GM12878 (cell line): ENCODE measurements at regions not wholly inside any gene's neighbourhood (a gene's known extent, or its start where the extent isn't known, plus 50 kb on each side); places are given as distances from the start of the nearest gene placed in this dataset.

ENCODE experiments used
- ATAC-seq: fragments of 200-7000 bp; cut with Tn5 transposase; 3 replicates; pipeline ENCODE4 v1.9.1; 2020; ENCODE audit warnings: mild to moderate bottlenecking, moderate library complexity
- BruUV-seq: library from RNA; stranded (reverse); fragments of 400-500 nt; replicated peaks from 2 replicates; lab custom pipeline; 2021; lab: Mats Ljungman, UMichigan
- CTCF ChIA-PET: fragments of 300-600 bp; sonication (Branson Sonifier 250); formaldehyde crosslinking; extraction: SDS; loops from one replicate; lab custom pipeline; 2021; ENCODE audit warnings: inconsistent platforms; lab: Yijun Ruan, JAX
- POLR2A ChIA-PET: fragments of 350-600 bp; formaldehyde crosslinking; extraction: SDS; loops from one replicate; lab custom pipeline; 2021; ENCODE audit warnings: inconsistent platforms; lab: Charles Lee
- RAD21 ChIA-PET: fragments of 300-600 bp; sonication (Branson Sonifier 250); formaldehyde crosslinking; loops from one replicate; lab custom pipeline; 2023; ENCODE audit warnings: antibody characterized with exemption; ENCODE audit not compliant: unreplicated experiment; lab: Charles Lee
- SMC1A ChIA-PET: fragments of 300-600 bp; sonication (Branson Sonifier 250); formaldehyde crosslinking; loops from one replicate; lab custom pipeline; 2023; ENCODE audit not compliant: unreplicated experiment, uncharacterized antibody; lab: Charles Lee
- DNase-seq: peaks from one replicate; pipeline ENCODE4 v3.0.0-alpha.2; 2011; ENCODE audit warnings: low read depth, low spot score
- FAIRE-seq: peaks from 3 replicates; lab custom pipeline; 2011; peaks lifted over from hg19 to GRCh38; lab: Jason Lieb, UNC
- H2AFZ ChIP-seq: 2 replicates; pipeline ENCODE4 v1.6.0; 2011; ENCODE audit warnings: low read depth, low read length, control low read depth; ENCODE audit not compliant: control insufficient read depth
- H3K27ac ChIP-seq: 2 replicates; pipeline ENCODE4 v1.5.1; 2011; ENCODE audit warnings: control low read depth; ENCODE audit not compliant: control insufficient read depth, insufficient read depth
- H3K27me3 ChIP-seq, 2 experiments: replicated peaks in 1 of 2; 2 replicates each; pipeline versions ENCODE4 v1.6.0 to v1.6.1; 2011; ENCODE audit warnings: low read length in 1 of 2; ENCODE audit not compliant: control insufficient read depth in 2 of 2, insufficient read depth in 2 of 2
- H3K36me3 ChIP-seq, 2 experiments: 2 replicates each; pipeline ENCODE4 v1.5.1; 2011; ENCODE audit warnings: low read length in 1 of 2; ENCODE audit not compliant: control insufficient read depth in 2 of 2, insufficient read depth in 2 of 2
- H3K4me1 ChIP-seq: 2 replicates; pipeline ENCODE4 v1.6.1; 2011; ENCODE audit warnings: mild to moderate bottlenecking, low read length, moderate library complexity, mixed read lengths; ENCODE audit not compliant: control insufficient read depth, insufficient read depth
- H3K4me2 ChIP-seq: 2 replicates; pipeline ENCODE4 v1.6.0; 2011; ENCODE audit warnings: control low read depth; ENCODE audit not compliant: control insufficient read depth, insufficient read depth
- H3K4me3 ChIP-seq: fragments of 200-600 bp; sonication (generic); 2 replicates; pipeline ENCODE4 v1.5.1; 2016
- H3K79me2 ChIP-seq: 2 replicates; pipeline ENCODE4 v1.6.0; 2011; ENCODE audit warnings: low read length; ENCODE audit not compliant: control insufficient read depth, insufficient read depth
- H3K9ac ChIP-seq: 2 replicates; pipeline ENCODE4 v1.8.0; 2011; ENCODE audit warnings: low read length, control low read depth, mixed read lengths; ENCODE audit not compliant: control insufficient read depth, insufficient read depth
- H3K9me3 ChIP-seq: replicated peaks from 3 replicates; pipeline ENCODE4 v1.5.1; 2011; ENCODE audit warnings: mild to moderate bottlenecking, low read length; ENCODE audit not compliant: control insufficient read depth, insufficient read depth
- H4K20me1 ChIP-seq: 2 replicates; pipeline ENCODE4 v1.6.0; 2011; ENCODE audit not compliant: control insufficient read depth, insufficient read depth
- ATF2 ChIP-seq: IDR thresholded peaks from 2 replicates; pipeline ENCODE4 v1.6.1; 2012; ENCODE audit warnings: low read length, inconsistent platforms
- BCLAF1 ChIP-seq: fragments of 450-650 bp; IDR thresholded peaks from 2 replicates; pipeline ENCODE4 v1.6.1; 2017; ENCODE audit warnings: antibody characterized with exemption, mild to moderate bottlenecking, moderate library complexity
- BRCA1 ChIP-seq: IDR thresholded peaks from 2 replicates; pipeline ENCODE4 v1.6.1; 2011; ENCODE audit warnings: low read depth, low read length, improper control_type of control experiment
- CTCF ChIP-seq, 3 experiments: IDR thresholded peaks in 2 of 3; conservative IDR thresholded peaks in 1 of 3; 2 replicates each; pipeline ENCODE4 v1.5.1; 2011; ENCODE audit warnings: low read depth in 3 of 3, low read length in 3 of 3, mild to moderate bottlenecking in 3 of 3, control low read depth in 2 of 3, moderate library complexity in 2 of 3, inconsistent platforms in 1 of 3, mixed read lengths in 1 of 3; ENCODE audit not compliant: control insufficient read depth in 2 of 3, insufficient read depth in 1 of 3; ENCODE audit errors: extremely low read depth in 1 of 3
- E2F4 ChIP-seq: IDR thresholded peaks from 2 replicates; pipeline ENCODE4 v1.6.1; 2012; ENCODE audit warnings: low read depth, low read length, improper control_type of control experiment
- FOXM1 ChIP-seq: IDR thresholded peaks from 2 replicates; pipeline ENCODE4 v1.6.1; 2012; ENCODE audit warnings: low read depth, mild to moderate bottlenecking, inconsistent platforms, low read length, moderate library complexity
- NFYB ChIP-seq: IDR thresholded peaks from 2 replicates; pipeline ENCODE4 v1.6.1; 2011; ENCODE audit warnings: low read depth, mild to moderate bottlenecking, low read length, improper control_type of control experiment, moderate library complexity; ENCODE audit not compliant: insufficient read depth
- RB1 ChIP-seq: fragments of 450-650 bp; formaldehyde crosslinking; IDR thresholded peaks from 2 replicates; pipeline ENCODE4 v1.6.1; 2017; ENCODE audit warnings: mild to moderate bottlenecking, borderline replicate concordance
- SREBF1 ChIP-seq: IDR thresholded peaks from 2 replicates; pipeline ENCODE4 v1.6.1; 2012; ENCODE audit warnings: mild to moderate bottlenecking, low read length
- STAT1 ChIP-seq: fragments of 450-650 bp; conservative IDR thresholded peaks from 2 replicates; pipeline ENCODE4 v1.6.1; 2014; ENCODE audit warnings: antibody characterized with exemption, mild to moderate bottlenecking
- TAF1 ChIP-seq: IDR thresholded peaks from 2 replicates; pipeline ENCODE4 v1.6.1; 2011; ENCODE audit warnings: mild to moderate bottlenecking, low read depth, low read length, borderline replicate concordance
- YY1 ChIP-seq: IDR thresholded peaks from 2 replicates; pipeline ENCODE4 v1.6.1; 2011; ENCODE audit warnings: low read depth, mild to moderate bottlenecking, low read length
- ZNF592 ChIP-seq: fragments of 450-650 bp; IDR thresholded peaks from 2 replicates; pipeline ENCODE4 v1.6.1; 2017; ENCODE audit warnings: mild to moderate bottlenecking, moderate library complexity
- ZSCAN29 ChIP-seq: fragments of 450-650 bp; IDR thresholded peaks from 2 replicates; pipeline ENCODE4 v1.6.1; 2017; ENCODE audit warnings: mild to moderate bottlenecking, moderate library complexity
- WGBS: methylation state at CpG from one replicate; pipeline ENCODE4 v1.1.6; 2016; ENCODE audit warnings: low lambda C conversion rate; ENCODE audit not compliant: insufficient replicate concordance, insufficient coverage; ENCODE audit errors: missing lambda C conversion rate; 5-methylcytosine and 5-hydroxymethylcytosine counted together
- in situ Hi-C: fragments of 300-500 bp; cut with MboI; formaldehyde crosslinking; loops from 9 replicates; pipeline ENCODE4 v1.14.3; 2018; ENCODE audit warnings: mixed read lengths
- intact Hi-C: fragments of 100-400 bp; cut with micrococcal nuclease; formaldehyde crosslinking; loops from one replicate; pipeline ENCODE4 v1.14.2; 2022; ENCODE audit not compliant: unreplicated experiment

GRCh38 chr15:69858456-69858855 lies 239.3 kb downstream of the TLE3 start:
- DNase-seq (no peak), FAIRE-seq (no peak), ATAC-seq (no peak)
- Histone ChIP-seq H3K36me3 (no peaks in the 10 kb centered on the region), H3K27me3 (peaks cover 0 to 7% of the 10 kb centered on the region in 2 experiments; a peak in 3 of 4 replicates), H3K79me2 (no peaks in the 10 kb centered on the region), H3K4me2 (no peak overlapping the region), H3K9ac (no peak overlapping the region), H3K4me1 (peaks cover 12% of the 10 kb centered on the region), H3K9me3 (no peaks in the 10 kb centered on the region), H3K27ac (no peak overlapping the region), H4K20me1 (no peaks in the 10 kb centered on the region), H3K4me3 (no peak overlapping the region), H2AFZ (no peak overlapping the region)
- POLR2A ChIA-PET: interaction anchor here (0.7 kb wide), 1 partner anchor 382 kb away, joined by 6 read pairs; no protein-coding TSS in a partner anchor
- CTCF ChIA-PET: no interaction called here
- in situ Hi-C loops: no loop called here
- SMC1A ChIA-PET: no interaction called here
- RAD21 ChIA-PET: no interaction called here
- 33% methylated on average over 5 of the region's 5 CpGs for WGBS
- intact Hi-C loops: no loop called here
- no TSS peak for BruUV-seq
- TF ChIP-seq FOXM1 (no peak), ZNF592 (no peak), E2F4 (no peak), ATF2 (no peak), ZSCAN29 (no peak), BRCA1 (no peak), NFYB (no peak), YY1 (no peak), STAT1 (no peak), SREBF1 (no peak), BCLAF1 (no peak), RB1 (no peak), CTCF (IDR thresholded peaks at IDR 0.05 in 2 of 3, conservative IDR thresholded peaks at IDR 0.05 in 1 of 3; ENCODE audit: control insufficient read depth in 2 of 3, extremely low read depth in 1 of 3, insufficient read depth in 1 of 3, low read depth in 3 of 3, low read length in 3 of 3) (no peak), TAF1 (no peak)
